Endothelial cell of umbilical vein (primary cell): ENCODE measurements at regions not wholly inside any gene's neighbourhood (a gene's known extent, or its start where the extent isn't known, plus 50 kb on each side); places are given as distances from the start of the nearest gene placed in this dataset.

Experiments
- BruUV-seq: library from RNA; stranded (reverse); fragments of 400-500 nt; replicated peaks from 2 replicates; lab custom pipeline; 2021; lab: Mats Ljungman, UMichigan
- CTCF ChIA-PET: fragments of 300-600, 350-600 bp; sonication (Branson Sonifier 250); formaldehyde crosslinking; loops from one replicate; lab custom pipeline; 2021; ENCODE audit warnings: antibody characterized with exemption, inconsistent platforms; lab: Charles Lee
- POLR2A ChIA-PET: fragments of 300-600, 350-600 bp; sonication (Branson Sonifier 250); formaldehyde crosslinking; loops from one replicate; lab custom pipeline; 2021; ENCODE audit warnings: antibody characterized with exemption, inconsistent platforms; lab: Charles Lee
- DNase-seq: peaks from one replicate; pipeline ENCODE4 v3.0.0-alpha.2; 2011; ENCODE audit warnings: low read depth, low spot score
- FAIRE-seq: peaks from 2 replicates; lab custom pipeline; 2011; peaks lifted over from hg19 to GRCh38; lab: Jason Lieb, UNC
- H2AFZ ChIP-seq: 2 replicates; pipeline ENCODE4 v1.6.0; 2012; ENCODE audit warnings: low read depth, low read length, control low read depth, inconsistent platforms
- H3K27ac ChIP-seq: 2 replicates; pipeline ENCODE4 v1.5.1; 2011; ENCODE audit warnings: low read depth, mild to moderate bottlenecking, control low read depth, low read length, moderate library complexity; ENCODE audit not compliant: insufficient read depth
- H3K27me3 ChIP-seq, 2 experiments: 2 replicates each; pipeline versions ENCODE4 v1.6.0 to v1.6.1; 2011; ENCODE audit warnings: low read length in 2 of 2, mixed read lengths in 1 of 2; ENCODE audit not compliant: control insufficient read depth in 2 of 2, insufficient read depth in 2 of 2
- H3K36me3 ChIP-seq, 2 experiments: 2 replicates in 1 of 2; 3 replicates in 1 of 2; pipeline ENCODE4 v1.5.1; 2011; ENCODE audit warnings: low read length in 2 of 2, mild to moderate bottlenecking in 1 of 2, moderate library complexity in 1 of 2; ENCODE audit not compliant: control insufficient read depth in 2 of 2, insufficient read depth in 2 of 2; ENCODE audit errors: extremely low read depth in 1 of 2
- H3K4me1 ChIP-seq: 3 replicates; pipeline ENCODE4 v1.5.1; 2011; ENCODE audit warnings: mild to moderate bottlenecking, low read length; ENCODE audit not compliant: control insufficient read depth, insufficient read depth; ENCODE audit errors: extremely low read depth
- H3K4me2 ChIP-seq: 2 replicates; pipeline ENCODE4 v1.6.1; 2011; ENCODE audit warnings: low read length, control low read depth, mixed read lengths; ENCODE audit not compliant: insufficient read depth
- H3K4me3 ChIP-seq, 3 experiments: fragments of 200-600 bp in 1 of 3; sonication (generic), shearing (Covaris generic) in 1 of 3; replicated peaks in 1 of 3; 2 replicates each; pipeline ENCODE4 v1.5.1; 2011 to 2016; ENCODE audit warnings: control low read depth in 3 of 3, low read length in 3 of 3, mild to moderate bottlenecking in 2 of 3, inconsistent platforms in 1 of 3, low read depth in 1 of 3, moderate library complexity in 1 of 3; ENCODE audit not compliant: insufficient read depth in 1 of 3
- H3K79me2 ChIP-seq: 2 replicates; pipeline ENCODE4 v1.6.0; 2012; ENCODE audit warnings: low read length, inconsistent platforms; ENCODE audit not compliant: control insufficient read depth, insufficient read depth
- H3K9ac ChIP-seq: replicated peaks from 2 replicates; pipeline ENCODE3; 2011; ENCODE audit warnings: low read length, control low read depth; ENCODE audit not compliant: insufficient read depth; ENCODE audit errors: extremely low read depth
- H3K9me1 ChIP-seq: replicated peaks from 3 replicates; pipeline ENCODE4 v1.6.0; 2011; ENCODE audit warnings: mild to moderate bottlenecking, low read length; ENCODE audit not compliant: control insufficient read depth, insufficient read depth; ENCODE audit errors: extremely low read depth
- H3K9me3 ChIP-seq: replicated peaks from 2 replicates; pipeline ENCODE4 v1.5.1; 2012; ENCODE audit warnings: low read length, inconsistent platforms; ENCODE audit not compliant: control insufficient read depth, insufficient read depth
- H4K20me1 ChIP-seq: replicated peaks from 2 replicates; pipeline ENCODE3; 2011; ENCODE audit warnings: mild to moderate bottlenecking, low read length; ENCODE audit not compliant: control insufficient read depth, insufficient read depth; ENCODE audit errors: extremely low read depth
- CTCF ChIP-seq, 2 donors: IDR thresholded peaks; 1 replicate in 1 of 2; 2 replicates in 1 of 2; pipeline ENCODE4 v1.5.1; 2011; ENCODE audit warnings: low read length in 2 of 2, mild to moderate bottlenecking in 2 of 2, moderate library complexity in 2 of 2, control low read depth in 1 of 2, inconsistent platforms in 1 of 2, low read depth in 1 of 2; ENCODE audit not compliant: insufficient read depth in 1 of 2; ENCODE audit errors: extremely low read depth in 1 of 2
- EZH2 ChIP-seq: IDR thresholded peaks from 2 replicates; pipeline ENCODE4 v1.6.1; 2012; ENCODE audit warnings: borderline replicate concordance, low read depth, mild to moderate bottlenecking, moderate library complexity, low read length, inconsistent platforms; ENCODE audit not compliant: severe bottlenecking
- FOS ChIP-seq: IDR thresholded peaks from 2 replicates; pipeline ENCODE4 v1.6.1; 2011; ENCODE audit warnings: mild to moderate bottlenecking, low read length, moderate library complexity, borderline replicate concordance; ENCODE audit not compliant: insufficient read depth
- GATA2 ChIP-seq: IDR thresholded peaks from 2 replicates; pipeline ENCODE4 v1.7.0; 2011; ENCODE audit warnings: low read depth, mild to moderate bottlenecking, moderate library complexity, mixed read lengths, low read length; ENCODE audit not compliant: insufficient read length, insufficient read depth
- JUN ChIP-seq: IDR thresholded peaks from 2 replicates; pipeline ENCODE4 v1.6.1; 2011; ENCODE audit warnings: borderline replicate concordance, low read depth; ENCODE audit not compliant: insufficient read length, insufficient read depth
- MYC ChIP-seq: IDR thresholded peaks from one replicate; pipeline ENCODE4 v1.6.1; 2011; ENCODE audit warnings: mild to moderate bottlenecking, low read depth, low read length
- POLR2A ChIP-seq: IDR thresholded peaks from 2 replicates; pipeline ENCODE4 v1.6.1; 2012; ENCODE audit warnings: low read depth, mild to moderate bottlenecking, control low read depth, low read length
- POLR2AphosphoS5 ChIP-seq: IDR thresholded peaks from 2 replicates; pipeline ENCODE4 v1.6.1; 2012; ENCODE audit warnings: low read depth, mild to moderate bottlenecking, control low read depth, low read length, moderate library complexity; ENCODE audit not compliant: insufficient read depth
- dilution Hi-C: fragments of 300-500 bp; cut with MboI; formaldehyde crosslinking; loops from one replicate; pipeline ENCODE4 v1.15.0; 2019; ENCODE audit warnings: low sequenced_read_pairs; ENCODE audit not compliant: extremely low pct_ligation_motif_present
- intact Hi-C: fragments of 100-400 bp; cut with micrococcal nuclease; formaldehyde crosslinking; loops from one replicate; pipeline ENCODE4 v1.10.0; 2022
- TF ChIP-seq, protein P1 (sequence below): IDR thresholded peaks from 2 replicates; pipeline ENCODE4 v1.6.1; 2011; ENCODE audit not compliant: insufficient read depth, insufficient read length

DNA sequence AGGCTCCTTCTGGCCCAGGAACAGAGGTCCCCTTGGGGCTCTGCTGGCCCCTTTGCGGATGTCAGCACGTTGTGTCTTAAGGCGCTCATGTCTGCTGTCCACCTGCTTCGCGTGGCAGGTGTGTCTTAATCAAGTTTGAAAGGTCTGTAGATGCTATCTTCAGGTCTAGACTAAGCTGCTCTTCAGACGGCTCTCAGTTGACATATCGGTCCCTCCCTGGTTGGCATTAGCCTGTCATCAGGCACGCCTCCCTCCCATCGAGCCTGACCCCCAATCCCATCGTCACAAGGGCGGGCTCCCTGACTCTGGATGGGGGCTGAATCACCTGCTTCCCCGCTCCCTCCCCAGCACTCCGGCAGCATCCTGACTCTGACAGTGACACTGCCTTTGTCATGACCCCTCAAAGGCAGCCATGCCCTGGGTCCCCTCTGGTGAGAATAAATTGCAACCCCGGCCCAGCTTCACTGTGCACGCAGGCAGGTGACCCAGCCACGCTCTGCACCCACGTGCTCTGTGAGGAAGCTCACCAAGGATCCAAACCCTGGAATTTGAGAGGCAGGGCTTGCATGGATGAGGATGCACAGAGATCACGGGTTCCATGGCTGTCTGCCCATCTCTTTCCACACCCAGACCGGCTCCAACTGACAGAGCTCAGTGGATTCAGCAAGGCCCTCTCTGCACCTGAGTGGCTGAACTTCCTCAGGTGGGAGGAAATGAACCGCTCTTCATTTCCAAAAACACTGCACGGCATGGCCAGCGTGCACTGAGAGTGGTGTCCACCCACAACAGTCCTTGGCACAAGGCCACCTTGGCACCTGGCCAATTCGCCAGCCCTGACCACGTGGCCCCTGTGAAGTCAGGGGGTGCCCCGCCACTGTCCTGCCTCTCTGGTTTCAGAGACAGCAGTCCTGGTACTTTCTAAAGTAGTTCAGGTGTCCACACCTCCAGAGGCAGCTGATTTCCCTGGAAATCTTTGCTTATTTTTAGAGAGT is 110.2 kb upstream of the GPC1 start:
- Histone ChIP-seq H3K4me2 (no peak overlapping the region), H3K27ac (no peak overlapping the region), H3K9ac (no peak overlapping the region), H3K4me1 (peaks cover 5% of the 10 kb centered on the region), H4K20me1 (no peaks in the 10 kb centered on the region), H2AFZ (no peak overlapping the region), H3K4me3 (no peak overlapping the region), H3K36me3 (no peaks in the 10 kb centered on the region), H3K9me3 (no peaks in the 10 kb centered on the region), H3K79me2 (no peaks in the 10 kb centered on the region), H3K9me1 (no peaks in the 10 kb centered on the region), H3K27me3 (no peaks in the 10 kb centered on the region)
- TF ChIP-seq EZH2 (no peak), MYC (no peak), JUN (no peak), FOS (no peak), POLR2A (no peak), GATA2 (no peak), CTCF (IDR thresholded peaks at IDR 0.05; ENCODE audit: extremely low read depth in 1 of 2, insufficient read depth in 1 of 2, low read depth in 1 of 2, low read length in 2 of 2) (no peak), POLR2AphosphoS5 (no peak)
- TF ChIP-seq, protein P1, sequence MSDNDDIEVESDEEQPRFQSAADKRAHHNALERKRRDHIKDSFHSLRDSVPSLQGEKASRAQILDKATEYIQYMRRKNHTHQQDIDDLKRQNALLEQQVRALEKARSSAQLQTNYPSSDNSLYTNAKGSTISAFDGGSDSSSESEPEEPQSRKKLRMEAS: no peak
- ChIA-PET POLR2A (no interaction called here), CTCF (no interaction called here)
- dilution Hi-C loops: no loop called here
- intact Hi-C loops: no loop called here
- DNase-seq (no peak), FAIRE-seq (no peak)
- no TSS peak for BruUV-seq
